OCI-LY3 (cell line): ENCODE measurements at regions not wholly inside any gene's neighbourhood (a gene's known extent, or its start where the extent isn't known, plus 50 kb on each side); places are given as distances from the start of the nearest gene placed in this dataset.

ENCODE experiments used
- H2AFZ ChIP-seq: fragments of 200-600, 300-600 bp; shearing (Covaris generic); 2 replicates; pipeline ENCODE4 v1.6.0; 2014; ENCODE audit warnings: antibody characterized with exemption, low read depth, low read length
- H3K27ac ChIP-seq: fragments of 200-600, 300-600 bp; sonication (generic); 2 replicates; pipeline ENCODE4 v1.5.1; 2014; ENCODE audit warnings: mild to moderate bottlenecking, low read length, moderate library complexity, mixed read lengths
- H3K27me3 ChIP-seq: fragments of 200-600, 300-600 bp; sonication (generic); 2 replicates; pipeline ENCODE4 v1.6.1; 2014; ENCODE audit warnings: low read depth, low read length, mixed read lengths
- H3K36me3 ChIP-seq: fragments of 200-600, 300-600 bp; sonication (generic); replicated peaks from 2 replicates; pipeline ENCODE3; 2014; ENCODE audit warnings: low read depth, low read length, mixed read lengths
- H3K4me1 ChIP-seq: fragments of 300-600, 200-600 bp; sonication (generic); 2 replicates; pipeline ENCODE4 v1.6.1; 2014; ENCODE audit warnings: low read length, mixed read lengths
- H3K4me2 ChIP-seq: fragments of 200-600, 300-600 bp; sonication (generic); 2 replicates; pipeline ENCODE4 v1.6.1; 2014; ENCODE audit warnings: low read length, mixed read lengths
- H3K4me3 ChIP-seq: fragments of 300-600, 200-600 bp; sonication (generic); 2 replicates; pipeline ENCODE4 v1.5.1; 2014; ENCODE audit warnings: antibody characterized with exemption, mild to moderate bottlenecking, low read length, moderate library complexity
- H3K79me2 ChIP-seq: fragments of 300-600, 200-600 bp; shearing (Covaris generic); 2 replicates; pipeline ENCODE4 v1.6.1; 2014; ENCODE audit warnings: mild to moderate bottlenecking, low read length, mixed read lengths
- H3K9ac ChIP-seq: fragments of 300-600, 200-600 bp; shearing (Covaris generic); 2 replicates; pipeline ENCODE4 v1.6.0; 2014; ENCODE audit warnings: mild to moderate bottlenecking, low read length, moderate library complexity
- H3K9me3 ChIP-seq: fragments of 200-600, 300-600 bp; shearing (Covaris generic); 2 replicates; pipeline ENCODE4 v1.6.1; 2014; ENCODE audit warnings: low read length, mixed read lengths; ENCODE audit not compliant: insufficient read depth
- H4K20me1 ChIP-seq: fragments of 200-600, 300-600 bp; sonication (generic); 2 replicates; pipeline ENCODE4 v1.6.1; 2016; ENCODE audit warnings: low read length, mixed read lengths; ENCODE audit not compliant: insufficient read depth
- CTCF ChIP-seq: fragments of 200-600, 300-600 bp; sonication (generic); IDR thresholded peaks from 2 replicates; pipeline ENCODE4 v1.5.1; 2014; ENCODE audit warnings: antibody characterized with exemption, low read length, low read depth
- EZH2phosphoT487 ChIP-seq: fragments of 200-600 bp; shearing (Covaris generic); IDR thresholded peaks from 2 replicates; pipeline ENCODE4 v1.6.1; 2018; ENCODE audit warnings: antibody characterized with exemption, mixed run types, low read depth

DNA sequence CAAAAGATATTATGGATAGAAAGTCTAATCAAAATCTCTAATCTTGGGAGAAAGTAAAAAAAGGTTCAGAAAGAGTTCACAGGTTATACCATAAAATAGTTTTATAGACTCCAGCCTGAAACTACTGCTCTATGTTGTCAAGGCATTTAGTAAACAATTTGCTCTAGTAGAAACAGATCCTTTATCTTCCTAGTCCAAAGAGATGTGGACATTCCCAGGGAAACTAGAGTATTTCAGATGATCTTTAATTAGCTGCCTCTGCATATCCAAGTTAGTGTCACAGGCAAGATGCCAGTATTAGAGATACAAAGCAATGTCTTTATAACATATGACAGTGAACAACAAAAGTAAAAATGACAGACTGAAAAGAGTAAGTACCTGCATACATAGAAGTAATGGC lies 708.6 kb downstream of the CCDC85A start:
- Histone ChIP-seq H3K4me1 (no peaks in the 10 kb centered on the region), H3K36me3 (no peaks in the 10 kb centered on the region), H3K27me3 (no peaks in the 10 kb centered on the region), H3K9ac (no peak overlapping the region), H3K4me3 (no peak overlapping the region), H3K9me3 (no peaks in the 10 kb centered on the region), H3K27ac (no peak overlapping the region), H3K79me2 (no peaks in the 10 kb centered on the region), H3K4me2 (no peak overlapping the region), H4K20me1 (no peaks in the 10 kb centered on the region), H2AFZ (no peak overlapping the region)
- TF ChIP-seq EZH2phosphoT487 (no peak), CTCF (no peak)

GRCh38 chr2:56898986-56899385 lies 715.2 kb downstream of the CCDC85A start:
- no peak overlapping the region for H3K9ac ChIP-seq
- no peak overlapping the region for H3K4me2 ChIP-seq
- H3K79me2 ChIP-seq, result no peaks in the 10 kb centered on the region
- no peak overlapping the region for H3K4me3 ChIP-seq
- no peaks in the 10 kb centered on the region for H3K9me3 ChIP-seq
- no peak for TF ChIP-seq CTCF
- TF ChIP-seq EZH2phosphoT487, result no peak
- H2AFZ ChIP-seq, result no peak overlapping the region
- H3K27me3 ChIP-seq, result no peaks in the 10 kb centered on the region
- no peaks in the 10 kb centered on the region for H3K4me1 ChIP-seq
- no peak overlapping the region for H3K27ac ChIP-seq
- H3K36me3 ChIP-seq, result no peaks in the 10 kb centered on the region
- no peaks in the 10 kb centered on the region for H4K20me1 ChIP-seq

DNA sequence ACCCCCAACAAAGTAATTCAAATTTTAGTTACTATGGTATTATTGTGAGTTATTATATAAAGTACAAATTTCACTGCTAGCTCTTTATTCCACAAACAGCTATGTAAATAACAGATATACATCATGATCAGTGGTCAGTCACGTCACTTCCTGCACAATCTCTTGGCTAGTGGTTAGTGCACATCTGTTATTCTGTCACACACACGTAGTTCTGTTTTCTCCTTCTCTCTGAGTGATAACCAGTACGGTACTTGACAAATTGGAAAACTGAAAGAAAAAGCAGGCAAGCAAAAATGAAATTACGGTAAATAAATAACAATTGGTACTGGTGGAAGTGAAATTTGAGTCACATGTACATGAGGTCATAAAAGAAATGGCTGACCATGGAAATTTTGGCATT lies 728.7 kb downstream of the CCDC85A start:
- Histone ChIP-seq H3K9ac (no peak overlapping the region), H3K4me3 (no peak overlapping the region), H4K20me1 (no peaks in the 10 kb centered on the region), H2AFZ (0 out of 2 replicates have a peak overlapping the region, but pooled peaks have one; percentile 39), H3K4me1 (no peaks in the 10 kb centered on the region), H3K27ac (no peak overlapping the region), H3K4me2 (no peak overlapping the region), H3K79me2 (no peaks in the 10 kb centered on the region), H3K27me3 (no peaks in the 10 kb centered on the region), H3K9me3 (no peaks in the 10 kb centered on the region), H3K36me3 (no peaks in the 10 kb centered on the region)
- no peak for TF ChIP-seq EZH2phosphoT487

DNA sequence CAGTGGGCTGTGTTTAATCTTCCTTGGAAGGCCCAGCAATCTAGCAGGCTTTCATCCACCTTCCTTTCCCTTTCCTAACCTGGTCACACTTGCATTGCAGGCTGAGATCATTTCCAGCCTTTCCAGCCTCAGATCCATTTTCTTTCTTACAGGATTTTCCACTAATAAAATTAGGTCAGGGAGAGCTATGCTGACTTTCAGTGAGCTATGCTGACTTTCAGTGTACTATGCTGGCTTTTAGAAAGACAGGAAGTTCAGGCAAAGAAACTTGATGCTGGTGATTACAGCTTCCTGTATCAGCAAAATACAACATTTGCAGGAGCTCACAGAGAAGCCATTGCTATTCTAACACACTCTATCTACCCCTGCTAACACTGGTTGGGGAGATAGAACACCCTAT lies 735.0 kb downstream of the CCDC85A start:
- Histone ChIP-seq H3K9ac (no peak overlapping the region), H3K4me2 (no peak overlapping the region), H2AFZ (peak overlapping the region; percentile 36; the same call in 1 of the 2 replicates), H3K4me3 (no peak overlapping the region), H3K36me3 (no peaks in the 10 kb centered on the region), H4K20me1 (no peaks in the 10 kb centered on the region), H3K4me1 (no peaks in the 10 kb centered on the region), H3K79me2 (no peaks in the 10 kb centered on the region), H3K27ac (no peak overlapping the region), H3K27me3 (no peaks in the 10 kb centered on the region), H3K9me3 (no peaks in the 10 kb centered on the region)
- TF ChIP-seq EZH2phosphoT487 (no peak), CTCF (no peak)

DNA sequence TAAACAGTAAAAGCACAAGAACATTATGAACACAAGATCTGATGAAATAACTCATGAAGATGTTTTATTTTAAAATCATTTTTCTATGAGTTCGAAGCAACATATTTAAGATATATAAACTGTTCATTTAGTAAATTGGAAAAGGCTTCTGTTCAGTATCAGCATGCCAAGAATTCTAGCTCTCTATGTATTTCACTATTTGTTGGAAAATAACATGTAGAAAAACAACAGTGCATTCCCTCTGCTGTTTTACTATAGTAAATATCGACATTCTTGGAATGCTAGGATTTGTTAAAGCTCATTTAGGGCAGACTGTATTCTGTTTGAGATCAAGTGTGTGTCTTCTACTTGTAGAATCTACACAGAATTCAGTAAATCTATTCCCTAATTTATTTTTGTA lies 750.2 kb downstream of the CCDC85A start:
- Histone ChIP-seq H3K27me3 (no peaks in the 10 kb centered on the region), H3K4me3 (no peak overlapping the region), H4K20me1 (no peaks in the 10 kb centered on the region), H3K9me3 (no peaks in the 10 kb centered on the region), H3K4me1 (no peaks in the 10 kb centered on the region), H3K9ac (no peak overlapping the region), H3K27ac (no peak overlapping the region), H3K36me3 (no peaks in the 10 kb centered on the region), H3K79me2 (no peaks in the 10 kb centered on the region), H2AFZ (no peak overlapping the region), H3K4me2 (no peak overlapping the region)
- TF ChIP-seq CTCF (no peak), EZH2phosphoT487 (no peak)
